ENCODE measurements at regions not wholly inside any gene's neighbourhood (a gene's known extent, or its start where the extent isn't known, plus 50 kb on each side); places are given as distances from the start of the nearest gene placed in this dataset.
A peak's percentile ranks its signal among the peaks of the same experiment; 100 is the strongest.

- in situ Hi-C loops (cut with MboI; ENCODE audit: low pct_unique_long_range_greater_than_20kb in 2 of 9, low sequenced_read_pairs in 9 of 9, unreplicated experiment in 9 of 9), result no loop called here
- Histone ChIP-seq H3K27ac (no peak overlapping the region), H3K4me1 (replicated peaks in 1 of 2) (peaks cover 6 to 22% of the 10 kb centered on the region in 2 donors), H3K4me3 (no peak overlapping the region)
- no peak for ATAC-seq (replicated peaks in 6 of 8)
- WGBS, 10 experiments, result 46 to 100% (median 81%) methylated on average over 1 to 11 of the region's 16 CpGs; no CpG with 5 or more reads in 1 of the 10 experiments
Observed at GRCh38 chr10:3421537-3422257, 249.1 kb upstream of the PITRM1 start.

GRCh38 chr10:3420527-3421469 lies 248.2 kb upstream of the PITRM1 start:
- ATAC-seq (replicated peaks in 6 of 8), result no peak
- Histone ChIP-seq H3K27ac (no peak overlapping the region), H3K4me1 (replicated peaks in 1 of 2) (peaks cover 6 to 19% of the 10 kb centered on the region in 2 donors), H3K4me3 (no peak overlapping the region)
- WGBS, 10 experiments, result 30 to 100% (median 90%) methylated on average over 1 to 10 of the region's 18 CpGs; no CpG with 5 or more reads in 3 of the 10 experiments
- in situ Hi-C loops (cut with MboI; ENCODE audit: low pct_unique_long_range_greater_than_20kb in 2 of 9, low sequenced_read_pairs in 9 of 9, unreplicated experiment in 9 of 9), result no loop called here

- H3K4me3 ChIP-seq, result no peak overlapping the region
- no peak overlapping the region for H3K27ac ChIP-seq
- peaks cover 6 to 16% of the 10 kb centered on the region in 2 donors for H3K4me1 ChIP-seq (replicated peaks in 1 of 2)
- in situ Hi-C loops (cut with MboI; ENCODE audit: low pct_unique_long_range_greater_than_20kb in 2 of 9, low sequenced_read_pairs in 9 of 9, unreplicated experiment in 9 of 9), result no loop called here
- ATAC-seq (replicated peaks in 6 of 8), result no peak
- WGBS, 10 experiments, result 56 to 100% (median 82%) methylated on average over 1 to 9 of the region's 12 CpGs
Observed at GRCh38 chr10:3419719-3420495, 247.3 kb upstream of the PITRM1 start.

DNA sequence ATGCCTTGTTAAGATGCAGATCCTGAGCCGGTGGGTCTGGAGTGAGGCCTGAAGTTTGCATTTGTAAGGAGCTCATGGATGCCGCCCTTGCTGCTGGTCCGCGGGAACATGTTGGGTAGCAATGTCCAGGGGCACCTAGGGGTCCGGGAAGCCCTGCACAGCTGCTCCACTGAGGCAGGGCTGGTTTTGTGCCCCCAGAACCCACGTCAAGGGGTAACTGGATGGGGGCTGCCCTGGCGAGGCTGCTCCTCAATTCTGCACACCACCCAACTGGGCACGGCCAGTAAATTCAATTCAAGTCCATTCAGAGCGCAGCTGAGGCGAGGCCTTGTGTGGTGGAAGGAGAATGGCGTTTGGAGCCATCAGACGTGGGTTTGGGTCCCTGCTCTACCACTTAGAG lies 246.3 kb upstream of the PITRM1 start:
- ATAC-seq (replicated peaks in 6 of 8), result no peak
- Histone ChIP-seq H3K4me1 (replicated peaks in 1 of 2) (peaks cover 6 to 11% of the 10 kb centered on the region in 2 donors), H3K27ac (no peak overlapping the region), H3K4me3 (no peak overlapping the region)
- WGBS, 10 experiments, result 50 to 100% (median 73%) methylated on average over 1 to 6 of the region's 12 CpGs; no CpG with 5 or more reads in 1 of the 10 experiments
- in situ Hi-C loops (cut with MboI; ENCODE audit: low pct_unique_long_range_greater_than_20kb in 2 of 9, low sequenced_read_pairs in 9 of 9, unreplicated experiment in 9 of 9), result no loop called here

GRCh38 chr10:3418041-3418754 lies 245.6 kb upstream of the PITRM1 start:
- Histone ChIP-seq H3K27ac (no peak overlapping the region), H3K4me1 (replicated peaks in 1 of 2) (peaks cover 0 to 3% of the 10 kb centered on the region in 2 donors), H3K4me3 (no peak overlapping the region)
- ATAC-seq (replicated peaks in 6 of 8), result no peak
- in situ Hi-C loops (cut with MboI; ENCODE audit: low pct_unique_long_range_greater_than_20kb in 2 of 9, low sequenced_read_pairs in 9 of 9, unreplicated experiment in 9 of 9), result no loop called here
- 69 to 91% (median 75%) methylated on average over 5 to 13 of the region's 13 CpGs for WGBS, 10 experiments

GRCh38 chr10:3417096-3417495 lies 244.5 kb upstream of the PITRM1 start:
- no peaks in the 10 kb centered on the region for H3K4me1 ChIP-seq (replicated peaks in 1 of 2)
- WGBS, 10 experiments, result 90 to 100% (median 96%) methylated on average over 1 to 7 of the region's 9 CpGs; no CpG with 5 or more reads in 5 of the 10 experiments
- no peak overlapping the region for H3K4me3 ChIP-seq
- in situ Hi-C loops (cut with MboI; ENCODE audit: low pct_unique_long_range_greater_than_20kb in 2 of 9, low sequenced_read_pairs in 9 of 9, unreplicated experiment in 9 of 9), result no loop called here
- ATAC-seq (replicated peaks in 6 of 8), result no peak
- no peak overlapping the region for H3K27ac ChIP-seq

DNA sequence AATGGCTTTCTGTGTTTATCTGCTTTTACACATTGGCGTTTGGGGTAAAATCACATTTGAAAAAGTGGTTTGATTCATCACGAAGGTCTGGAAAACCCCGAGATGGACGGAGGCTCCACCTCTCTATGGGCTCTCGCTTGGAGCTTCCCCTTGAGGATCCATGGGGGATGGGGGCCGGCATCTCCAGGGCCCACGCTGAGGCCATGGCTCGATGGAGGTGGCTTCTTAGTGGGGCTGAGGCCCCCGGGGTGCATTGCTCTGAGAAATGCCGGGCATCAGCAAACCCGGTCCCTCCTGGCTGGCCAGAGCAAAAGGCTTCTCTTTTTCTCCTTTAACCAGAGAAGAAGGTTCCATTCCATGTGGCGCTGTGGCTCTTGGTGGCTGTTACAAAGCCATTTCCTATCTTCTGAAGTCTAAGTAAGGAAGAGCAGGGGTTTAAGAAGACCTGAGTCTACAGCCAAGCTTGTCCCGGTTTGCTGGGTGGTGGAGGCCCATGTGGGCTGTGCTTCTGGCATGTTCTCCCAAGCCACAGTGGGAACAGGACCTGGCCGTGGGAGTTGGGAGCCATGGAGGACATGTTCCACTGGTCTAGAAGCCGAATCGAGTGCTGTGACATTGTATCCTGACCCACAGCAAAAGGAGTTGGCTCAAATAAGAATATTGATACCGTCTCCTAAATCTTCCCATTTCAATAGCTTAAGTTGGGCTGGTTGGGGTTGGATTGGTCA lies 243.5 kb upstream of the PITRM1 start:
- no peak overlapping the region for H3K4me3 ChIP-seq
- H3K4me1 ChIP-seq (replicated peaks in 1 of 2), result no peaks in the 10 kb centered on the region
- in situ Hi-C loops (cut with MboI; ENCODE audit: low pct_unique_long_range_greater_than_20kb in 2 of 9, low sequenced_read_pairs in 9 of 9, unreplicated experiment in 9 of 9), result no loop called here
- no peak for ATAC-seq (replicated peaks in 6 of 8)
- 67 to 100% (median 91%) methylated on average over 1 to 10 of the region's 17 CpGs; no CpG with 5 or more reads in 2 of the 10 experiments for WGBS, 10 experiments
- no peak overlapping the region for H3K27ac ChIP-seq

DNA sequence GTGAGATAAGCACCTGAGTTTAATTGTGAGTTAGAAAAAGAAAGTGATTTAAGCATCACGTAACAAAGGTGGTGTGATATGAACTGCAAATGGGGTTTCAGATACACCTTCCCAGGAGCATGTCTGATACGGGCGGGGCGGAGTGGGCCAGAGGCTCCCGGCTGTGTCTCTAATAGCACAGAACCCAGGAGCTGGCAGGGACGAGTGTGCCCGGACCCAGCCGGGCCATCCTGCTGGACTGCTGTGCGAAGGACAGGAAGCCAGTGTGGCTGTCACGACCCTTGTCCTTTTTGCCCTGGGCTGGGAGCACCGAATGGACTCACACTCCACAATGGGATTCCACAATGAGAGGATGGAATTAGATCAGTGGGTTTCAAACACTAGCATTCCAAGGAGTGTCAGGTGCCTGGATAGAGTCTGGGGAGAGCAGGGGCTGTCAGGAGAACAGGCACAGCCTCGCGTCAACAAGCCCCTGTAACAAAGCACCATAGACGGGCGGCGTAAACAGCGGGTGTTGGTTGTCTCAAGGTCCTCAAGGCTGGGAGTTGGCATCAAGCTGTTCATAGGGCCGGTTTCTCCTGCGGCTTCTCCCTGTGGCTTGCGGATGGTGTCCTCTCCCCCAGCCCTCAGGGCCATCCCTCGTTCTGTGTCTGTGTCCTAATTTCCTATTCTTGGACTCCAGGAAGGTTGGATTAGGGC lies 242.6 kb upstream of the PITRM1 start:
- H3K27ac ChIP-seq, result no peak overlapping the region
- no peaks in the 10 kb centered on the region for H3K4me1 ChIP-seq (replicated peaks in 1 of 2)
- no peak overlapping the region for H3K4me3 ChIP-seq
- peak in 3 of 8 experiments; percentile 9 to 15 (median 10) for ATAC-seq (replicated peaks in 6 of 8)
- in situ Hi-C loops (cut with MboI; ENCODE audit: low pct_unique_long_range_greater_than_20kb in 2 of 9, low sequenced_read_pairs in 9 of 9, unreplicated experiment in 9 of 9), result no loop called here
- WGBS, 10 experiments, result 67 to 100% (median 90%) methylated on average over 1 to 14 of the region's 21 CpGs; no CpG with 5 or more reads in 1 of the 10 experiments

DNA sequence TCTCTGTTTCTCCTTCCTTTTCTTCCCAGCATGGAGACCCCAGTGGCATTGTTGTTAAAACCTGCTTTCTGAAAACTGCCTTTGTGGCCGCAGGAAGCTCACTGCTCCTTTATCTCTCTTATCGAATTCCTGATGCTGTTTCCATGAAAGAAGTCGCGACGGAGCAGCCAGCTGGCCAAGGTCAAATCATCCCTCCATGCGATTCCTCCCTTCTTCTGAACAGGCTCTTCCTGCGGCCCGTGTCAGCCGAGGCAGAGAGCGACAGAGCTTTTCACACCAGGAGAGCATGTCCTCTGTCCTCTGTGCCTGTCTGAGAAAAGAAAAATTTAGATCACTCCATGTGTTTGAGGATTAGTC lies 242.1 kb upstream of the PITRM1 start:
- H3K4me1 ChIP-seq (replicated peaks in 1 of 2), result no peaks in the 10 kb centered on the region
- in situ Hi-C loops (cut with MboI; ENCODE audit: low pct_unique_long_range_greater_than_20kb in 2 of 9, low sequenced_read_pairs in 9 of 9, unreplicated experiment in 9 of 9), result no loop called here
- H3K4me3 ChIP-seq, result no peak overlapping the region
- peak in 3 of 8 experiments; percentile 26 to 34 (median 27) for ATAC-seq (replicated peaks in 6 of 8)
- H3K27ac ChIP-seq, result no peak overlapping the region
- 53 to 100% (median 81%) methylated on average over 1 to 10 of the region's 10 CpGs; no CpG with 5 or more reads in 4 of the 10 experiments for WGBS, 10 experiments

DNA sequence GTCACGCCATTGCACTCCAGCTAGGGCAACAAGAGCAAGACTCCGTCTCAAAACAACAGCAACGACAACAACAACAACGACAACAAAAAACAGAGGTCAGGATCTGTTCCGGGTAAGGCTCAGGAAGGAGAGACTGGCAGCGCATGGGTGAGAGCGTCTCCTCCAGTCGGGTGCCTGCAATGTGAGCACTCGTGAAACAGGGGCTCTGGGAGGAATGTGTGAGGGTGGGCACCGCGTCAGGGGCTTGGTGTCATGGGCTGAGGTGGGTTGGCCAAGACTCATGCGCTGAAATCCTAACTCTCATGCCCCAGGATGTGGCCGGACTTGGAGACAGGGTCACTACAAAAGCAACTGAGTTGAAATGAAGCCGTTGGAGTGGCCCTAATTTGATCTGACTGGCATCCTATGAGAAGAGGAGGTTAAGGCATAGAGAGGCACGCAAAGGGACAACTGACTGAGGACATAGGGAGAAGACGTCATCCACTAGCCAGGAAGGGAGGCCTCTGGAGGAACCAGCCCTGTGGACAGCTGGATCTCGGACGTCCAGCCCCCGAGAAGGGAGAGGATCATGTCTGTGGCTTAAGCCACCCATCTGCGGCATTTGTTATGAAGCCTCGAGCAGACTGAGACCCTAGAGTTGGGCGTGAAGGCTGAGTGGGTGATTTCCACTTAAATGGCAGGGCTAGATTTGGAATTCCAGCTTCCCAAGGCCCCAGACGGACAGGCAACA lies 241.5 kb upstream of the PITRM1 start:
- Histone ChIP-seq H3K4me3 (no peak overlapping the region), H3K4me1 (replicated peaks in 1 of 2) (no peaks in the 10 kb centered on the region), H3K27ac (no peak overlapping the region)
- in situ Hi-C loops (cut with MboI; ENCODE audit: low pct_unique_long_range_greater_than_20kb in 2 of 9, low sequenced_read_pairs in 9 of 9, unreplicated experiment in 9 of 9), result no loop called here
- no peak for ATAC-seq (replicated peaks in 6 of 8)
- 73 to 99% (median 89%) methylated on average over 3 to 14 of the region's 23 CpGs; no CpG with 5 or more reads in 2 of the 10 experiments for whole genome bisulfite sequencing, 10 experiments

DNA sequence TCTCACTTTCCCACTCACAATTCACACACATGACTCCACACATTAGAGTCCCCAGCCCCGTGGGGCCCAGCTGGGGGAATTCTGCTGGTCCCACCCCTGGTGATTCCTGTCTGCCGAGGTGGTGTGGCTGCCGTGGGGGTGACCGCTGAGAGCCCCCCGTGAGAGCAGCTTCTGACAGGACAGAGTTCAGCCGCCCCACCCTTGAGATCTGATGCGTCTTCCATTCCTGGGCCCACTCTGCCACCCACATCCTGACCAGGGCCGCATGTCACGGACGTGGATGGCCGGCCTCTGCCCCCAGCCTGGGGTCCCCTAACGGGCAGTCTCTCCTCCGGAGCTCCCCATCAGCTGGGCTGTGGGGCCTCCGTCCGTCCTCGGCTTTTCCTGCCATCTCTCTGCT lies 240.1 kb upstream of the PITRM1 start:
- Histone ChIP-seq H3K4me1 (replicated peaks in 1 of 2) (no peaks in the 10 kb centered on the region), H3K27ac (no peak overlapping the region), H3K4me3 (no peak overlapping the region)
- ATAC-seq (replicated peaks in 6 of 8), result no peak
- in situ Hi-C loops (cut with MboI; ENCODE audit: low pct_unique_long_range_greater_than_20kb in 2 of 9, low sequenced_read_pairs in 9 of 9, unreplicated experiment in 9 of 9), result no loop called here
- 72 to 81% methylated on average over 3 of the region's 16 CpGs; no CpG with 5 or more reads in 8 of the 10 experiments for WGBS, 10 experiments
